HEK293T (cell line): ENCODE measurements at regions not wholly inside any gene's neighbourhood (a gene's known extent, or its start where the extent isn't known, plus 50 kb on each side); places are given as distances from the start of the nearest gene placed in this dataset.

ENCODE experiments used
- BHLHE40 ChIP-seq: fragments of 450-650 bp; IDR thresholded peaks from 2 replicates; pipeline ENCODE4 v1.6.1; 2016; ENCODE audit warnings: mild to moderate bottlenecking, moderate library complexity, borderline replicate concordance
- FOXK2 ChIP-seq: fragments of 450-650 bp; IDR thresholded peaks from 2 replicates; pipeline ENCODE4 v1.6.1; 2016; ENCODE audit warnings: mild to moderate bottlenecking
- SP1 ChIP-seq: fragments of 450-650 bp; IDR thresholded peaks from 2 replicates; pipeline ENCODE4 v1.6.1; 2017
- TARDBP ChIP-seq: fragments of 450-650 bp; IDR thresholded peaks from 2 replicates; pipeline ENCODE4 v1.6.1; 2016
- ZNF384 ChIP-seq: fragments of 450-650 bp; IDR thresholded peaks from 2 replicates; pipeline ENCODE4 v1.6.1; 2016

GRCh38 chr2:79428745-79429144, 84.1 kb upstream of the CTNNA2 start:
- TF ChIP-seq FOXK2: no peak
- no peak for TF ChIP-seq SP1
- no peak for TF ChIP-seq BHLHE40
- no peak for TF ChIP-seq ZNF384
- TF ChIP-seq TARDBP: no peak
